Motor neuron (in vitro differentiated cells): ENCODE measurements at regions not wholly inside any gene's neighbourhood (a gene's known extent, or its start where the extent isn't known, plus 50 kb on each side); places are given as distances from the start of the nearest gene placed in this dataset.

Experiments used
- ATAC-seq, 8 experiments: fragments of 200-7000 bp; cut with Tn5 transposase; replicated peaks in 6 of 8; 2 replicates each; pipeline ENCODE4 v1.8.0; 2021; ENCODE audit warnings: mild to moderate bottlenecking in 8 of 8, moderate library complexity in 8 of 8
- H3K27ac ChIP-seq, 2 donors: fragments of 250-450 bp; sonication (Bioruptor Pico); 2 replicates each; pipeline ENCODE4 v1.9.0; 2021; ENCODE audit warnings: antibody characterized with exemption in 2 of 2, mild to moderate bottlenecking in 2 of 2, moderate library complexity in 1 of 2
- H3K4me1 ChIP-seq, 2 donors: fragments of 250-450 bp; sonication (Bioruptor Pico); replicated peaks in 1 of 2; 2 replicates each; pipeline ENCODE4 v1.6.1; 2021; ENCODE audit warnings: antibody characterized with exemption in 2 of 2, mild to moderate bottlenecking in 2 of 2, moderate library complexity in 1 of 2
- H3K4me3 ChIP-seq, 5 donors: fragments of 250-450 bp; sonication (Bioruptor Pico); 2 replicates each; pipeline ENCODE4 v1.9.0; 2021; ENCODE audit warnings: antibody characterized with exemption in 5 of 5, mild to moderate bottlenecking in 5 of 5, moderate library complexity in 4 of 5
- WGBS, 10 experiments: fragments of 450-650 bp; shearing (Covaris generic); methylation state at CpG; one replicate each; pipeline ENCODE4 v1.0.0; 2022; 5-methylcytosine and 5-hydroxymethylcytosine counted together
- in situ Hi-C, 9 experiments: fragments of 400-800 bp; cut with MboI; loops; one replicate each; pipeline ENCODE4 v1.15.0; 2021; ENCODE audit warnings: low sequenced_read_pairs in 9 of 9, low pct_unique_long_range_greater_than_20kb in 2 of 9; ENCODE audit not compliant: unreplicated experiment in 9 of 9

- Histone ChIP-seq H3K4me1 (no peaks in the 10 kb centered on the region), H3K4me3 (no peak overlapping the region), H3K27ac (no peak overlapping the region)
- ATAC-seq = no peak
- 14 to 100% (median 57%) methylated on average over 1 of the region's 1 CpG; no CpG with 5 or more reads in 5 of the 10 experiments for WGBS, 10 experiments
- in situ Hi-C loops = no loop called here
These were observed 806.3 kb upstream of the NECTIN3 start for GRCh38 chr3:110265302-110265701.

- no peak overlapping the region for H3K27ac ChIP-seq
- in situ Hi-C loops = no loop called here
- WGBS, 10 experiments = 80 to 100% (median 95%) methylated on average over 1 to 3 of the region's 4 CpGs; no CpG with 5 or more reads in 1 of the 10 experiments
- no peak for ATAC-seq
- H3K4me3 ChIP-seq = no peak overlapping the region
- H3K4me1 ChIP-seq = no peaks in the 10 kb centered on the region
These were observed 804.2 kb upstream of the NECTIN3 start for GRCh38 chr3:110267304-110267845.

GRCh38 chr3:110272525-110272924, 799.1 kb upstream of the NECTIN3 start:
- H3K27ac ChIP-seq = no peak overlapping the region

GRCh38 chr3:110291886-110292501, 779.6 kb upstream of the NECTIN3 start:
- WGBS, 10 experiments = 40 to 100% (median 94%) methylated on average over 1 of the region's 1 CpG; no CpG with 5 or more reads in 1 of the 10 experiments
- in situ Hi-C loops = no loop called here
- ATAC-seq = no peak
- Histone ChIP-seq H3K4me3 (no peak overlapping the region), H3K4me1 (no peaks in the 10 kb centered on the region), H3K27ac (no peak overlapping the region)

More at GRCh38 chr3:110272525-110272924, 799.1 kb upstream of the NECTIN3 start:
- no peak overlapping the region for H3K4me3 ChIP-seq
- ATAC-seq = no peak
- 59 to 100% (median 66%) methylated on average over 1 to 6 of the region's 6 CpGs for WGBS, 10 experiments
- in situ Hi-C loops = no loop called here
- no peaks in the 10 kb centered on the region for H3K4me1 ChIP-seq

- in situ Hi-C loops = no loop called here
- H3K4me1 ChIP-seq = no peaks in the 10 kb centered on the region
- H3K4me3 ChIP-seq = no peak overlapping the region
- no peak overlapping the region for H3K27ac ChIP-seq
- ATAC-seq = no peak
These were observed 778.0 kb upstream of the NECTIN3 start for GRCh38 chr3:110293660-110294059.

GRCh38 chr3:110296885-110297284, 774.7 kb upstream of the NECTIN3 start:
- WGBS, 10 experiments = 100% methylated on average over 1 of the region's 1 CpG; no CpG with 5 or more reads in 3 of the 10 experiments
- no peak for ATAC-seq
- no peak overlapping the region for H3K27ac ChIP-seq
- H3K4me1 ChIP-seq = no peaks in the 10 kb centered on the region
- in situ Hi-C loops = no loop called here
- H3K4me3 ChIP-seq = no peak overlapping the region

- ATAC-seq = no peak
- H3K4me1 ChIP-seq = no peaks in the 10 kb centered on the region
These were observed 769.8 kb upstream of the NECTIN3 start for GRCh38 chr3:110301781-110302180.

GRCh38 chr3:110307065-110307809, 764.4 kb upstream of the NECTIN3 start:
- Histone ChIP-seq H3K27ac (no peak overlapping the region), H3K4me3 (no peak overlapping the region), H3K4me1 (peaks cover 0 to 6% of the 10 kb centered on the region in 2 donors)
- in situ Hi-C loops = loop anchor here in 2 of 9 experiments (25.0 kb wide), 1 partner anchor 570 kb away; no protein-coding TSS in a partner anchor
- WGBS, 10 experiments = 65 to 100% (median 92%) methylated on average over 1 to 2 of the region's 2 CpGs; no CpG with 5 or more reads in 2 of the 10 experiments
- no peak for ATAC-seq

More at GRCh38 chr3:110301781-110302180, 769.8 kb upstream of the NECTIN3 start:
- Histone ChIP-seq H3K27ac (no peak overlapping the region), H3K4me3 (no peak overlapping the region)
- 40 to 100% (median 85%) methylated on average over 1 to 3 of the region's 3 CpGs; no CpG with 5 or more reads in 2 of the 10 experiments for WGBS, 10 experiments
- in situ Hi-C loops = loop anchor here in 2 of 9 experiments (25.0 kb wide), 1 partner anchor 564 kb away; no protein-coding TSS in a partner anchor

- in situ Hi-C loops = loop anchor here in 2 of 9 experiments (25.0 kb wide), 1 partner anchor 574 kb away; no protein-coding TSS in a partner anchor
- ATAC-seq = no peak
- Histone ChIP-seq H3K4me1 (peaks cover 0 to 6% of the 10 kb centered on the region in 2 donors), H3K27ac (no peak overlapping the region), H3K4me3 (no peak overlapping the region)
These were observed 760.1 kb upstream of the NECTIN3 start for GRCh38 chr3:110311541-110311940.

GRCh38 chr3:110314512-110315114, 757.0 kb upstream of the NECTIN3 start:
- WGBS, 10 experiments = 15 to 69% (median 35%) methylated on average over 1 to 7 of the region's 7 CpGs; no CpG with 5 or more reads in 1 of the 10 experiments
- Histone ChIP-seq H3K4me1 (peaks cover 0 to 6% of the 10 kb centered on the region in 2 donors), H3K27ac (no peak overlapping the region), H3K4me3 (no peak overlapping the region)
- peak in 5 of 8 experiments; percentile 32 to 65 (median 45) for ATAC-seq
- in situ Hi-C loops = loop anchor here in 2 of 9 experiments (25.0 kb wide), 1 partner anchor 577 kb away; no protein-coding TSS in a partner anchor

- Histone ChIP-seq H3K4me1 (peaks cover 0 to under 1% of the 10 kb centered on the region in 2 donors), H3K4me3 (no peak overlapping the region), H3K27ac (no peak overlapping the region)
- 91 to 100% (median 100%) methylated on average over 1 of the region's 1 CpG; no CpG with 5 or more reads in 5 of the 10 experiments for WGBS, 10 experiments
- in situ Hi-C loops = loop anchor here in 2 of 9 experiments (25.0 kb wide), 1 partner anchor 581 kb away; no protein-coding TSS in a partner anchor
- peak in 1 of 8 experiments; percentile 47 for ATAC-seq
These were observed 753.5 kb upstream of the NECTIN3 start for GRCh38 chr3:110318108-110318507.

- 13 to 100% (median 85%) methylated on average over 1 of the region's 1 CpG; no CpG with 5 or more reads in 2 of the 10 experiments for WGBS, 10 experiments
- ATAC-seq = peak in 1 of 8 experiments; percentile 15
- Histone ChIP-seq H3K4me3 (no peak overlapping the region), H3K4me1 (peaks cover 0 to 7% of the 10 kb centered on the region in 2 donors), H3K27ac (no peak overlapping the region)
- in situ Hi-C loops = loop anchor here in 2 of 9 experiments (25.0 kb wide), 1 partner anchor 586 kb away; no protein-coding TSS in a partner anchor
These were observed 748.3 kb upstream of the NECTIN3 start for GRCh38 chr3:110323349-110323748.
